H1 (cell line): ENCODE measurements at regions not wholly inside any gene's neighbourhood (a gene's known extent, or its start where the extent isn't known, plus 50 kb on each side); places are given as distances from the start of the nearest gene placed in this dataset.

ENCODE experiments used
- CHD2 ChIP-seq: IDR thresholded peaks from 2 replicates; pipeline ENCODE4 v1.6.1; 2012; ENCODE audit warnings: low read length, improper control_type of control experiment
- KDM1A ChIP-seq: fragments of 200-600, 300-600 bp; sonication (generic); IDR thresholded peaks from 2 replicates; pipeline ENCODE4 v1.7.1; 2016; ENCODE audit warnings: mild to moderate bottlenecking, low read length, borderline replicate concordance
- RAD21 ChIP-seq, 2 experiments: IDR thresholded peaks in 1 of 2; conservative IDR thresholded peaks in 1 of 2; 2 replicates each; pipeline ENCODE4 v1.6.1; 2011; ENCODE audit warnings: low read depth in 2 of 2, low read length in 2 of 2, improper control_type of control experiment in 1 of 2, inconsistent platforms in 1 of 2, mild to moderate bottlenecking in 1 of 2, moderate library complexity in 1 of 2
- USF2 ChIP-seq: IDR thresholded peaks from 2 replicates; pipeline ENCODE4 v1.6.1; 2011; ENCODE audit warnings: low read length, improper control_type of control experiment
- ZNF274 ChIP-seq: IDR thresholded peaks from 2 replicates; pipeline ENCODE4 v1.7.0; 2012; ENCODE audit warnings: low read length, borderline replicate concordance; ENCODE audit errors: extremely low read depth

- TF ChIP-seq RAD21 (IDR thresholded peaks at IDR 0.05 in 1 of 2, conservative IDR thresholded peaks at IDR 0.05 in 1 of 2; ENCODE audit: low read depth in 2 of 2, low read length in 2 of 2) (no peak), USF2 (no peak), ZNF274 (no peak), CHD2 (no peak), KDM1A (no peak)
Measured at GRCh38 chr5:107794741-107795140, 124.0 kb upstream of the EFNA5 start (continued).
